HG02870 (cell line): ENCODE measurements at regions not wholly inside any gene's neighbourhood (a gene's known extent, or its start where the extent isn't known, plus 50 kb on each side); places are given as distances from the start of the nearest gene placed in this dataset.
"Not testable (repeated sequence)": the region's sequence is repeated elsewhere in the genome, so short reads cannot be mapped to it uniquely, and the experiment has no call there.

Source experiments
- ATAC-seq: cut with Tn5 transposase; IDR thresholded peaks from one replicate; pipeline ENCODE4 v1.9.1; 2021; ENCODE audit warnings: mild to moderate bottlenecking, moderate library complexity; ENCODE audit not compliant: unreplicated experiment

DNA sequence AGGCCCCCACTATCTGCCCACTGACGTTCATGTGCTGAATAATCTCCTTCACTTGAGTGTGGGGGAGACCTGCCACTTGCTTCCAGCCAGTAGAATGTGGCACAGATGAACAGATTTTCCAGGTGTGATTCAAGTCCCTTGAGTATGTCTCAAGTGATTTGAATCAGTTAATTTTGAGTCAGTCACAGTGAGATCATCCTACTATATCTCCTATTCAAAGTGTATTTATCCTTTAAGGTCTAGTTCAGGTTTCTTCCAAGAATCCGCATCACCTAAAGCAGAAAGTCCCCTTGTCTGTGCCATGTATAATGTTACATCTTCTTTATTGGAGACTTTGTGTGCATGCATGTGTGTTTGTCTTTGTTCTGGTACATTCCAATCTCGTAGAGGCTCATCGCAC is 208.3 kb upstream of the DAB2 start:
- no peak for ATAC-seq

DNA sequence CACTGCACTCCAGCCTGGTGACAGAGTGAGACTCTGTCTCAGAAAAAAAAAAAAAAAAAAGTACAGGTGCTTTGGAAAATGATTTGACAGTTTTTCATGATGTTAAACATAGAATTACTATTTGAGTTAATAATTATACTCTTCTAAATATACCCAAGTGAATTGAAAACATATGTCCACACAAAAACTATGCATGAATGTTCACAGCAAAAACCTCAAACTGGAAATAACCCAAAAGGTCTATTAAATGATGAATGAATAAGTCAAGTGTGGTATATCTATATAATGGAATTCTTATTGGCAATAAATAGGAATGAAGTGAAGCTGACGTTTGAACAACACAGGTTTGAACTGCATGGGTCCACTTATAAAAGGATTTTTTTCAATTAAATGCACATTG is 207.2 kb upstream of the DAB2 start:
- ATAC-seq: no peak

DNA sequence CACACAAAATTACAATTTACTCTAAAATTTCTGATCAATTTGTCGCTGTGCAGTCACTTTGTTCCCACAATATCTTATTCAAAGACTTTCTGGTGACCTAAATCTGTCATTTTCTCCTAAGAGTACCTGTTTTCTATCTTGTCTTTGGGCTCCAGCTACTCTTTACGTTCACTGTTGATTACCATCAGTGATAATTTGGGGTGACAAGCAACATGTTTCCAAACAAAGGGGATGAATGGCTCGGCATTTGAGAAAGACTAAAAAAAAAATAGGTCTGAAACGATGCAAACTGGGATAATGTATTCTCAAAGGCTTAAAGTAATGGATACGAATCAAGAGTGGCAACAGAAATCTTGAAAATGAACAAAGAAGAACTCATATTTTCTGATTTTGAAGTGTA is 205.2 kb upstream of the DAB2 start:
- no peak for ATAC-seq

GRCh38 chr5:39628348-39628747 is 203.6 kb upstream of the DAB2 start:
- ATAC-seq: no peak

DNA sequence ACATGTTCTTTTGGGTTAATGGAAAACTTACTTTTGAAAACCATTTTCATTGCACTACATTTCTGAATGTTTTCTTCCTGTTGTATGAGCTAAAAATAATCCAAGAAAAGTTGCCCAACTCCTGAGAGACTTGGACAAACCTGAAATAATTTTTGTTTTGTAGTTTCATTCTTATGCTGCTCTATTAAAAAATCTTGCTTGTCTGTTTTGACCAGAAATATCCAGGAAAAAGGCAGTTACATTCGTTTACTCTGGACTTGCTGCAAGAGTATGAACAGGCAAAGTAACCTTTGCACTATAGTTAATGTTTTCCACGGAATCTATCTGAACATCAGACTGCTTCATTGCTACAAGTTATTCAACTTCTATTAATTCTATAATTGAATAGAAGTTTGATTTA is 200.1 kb upstream of the DAB2 start:
- ATAC-seq: no peak

- no peak for ATAC-seq
Measured at GRCh38 chr5:39624268-39624886, 199.6 kb upstream of the DAB2 start.

DNA sequence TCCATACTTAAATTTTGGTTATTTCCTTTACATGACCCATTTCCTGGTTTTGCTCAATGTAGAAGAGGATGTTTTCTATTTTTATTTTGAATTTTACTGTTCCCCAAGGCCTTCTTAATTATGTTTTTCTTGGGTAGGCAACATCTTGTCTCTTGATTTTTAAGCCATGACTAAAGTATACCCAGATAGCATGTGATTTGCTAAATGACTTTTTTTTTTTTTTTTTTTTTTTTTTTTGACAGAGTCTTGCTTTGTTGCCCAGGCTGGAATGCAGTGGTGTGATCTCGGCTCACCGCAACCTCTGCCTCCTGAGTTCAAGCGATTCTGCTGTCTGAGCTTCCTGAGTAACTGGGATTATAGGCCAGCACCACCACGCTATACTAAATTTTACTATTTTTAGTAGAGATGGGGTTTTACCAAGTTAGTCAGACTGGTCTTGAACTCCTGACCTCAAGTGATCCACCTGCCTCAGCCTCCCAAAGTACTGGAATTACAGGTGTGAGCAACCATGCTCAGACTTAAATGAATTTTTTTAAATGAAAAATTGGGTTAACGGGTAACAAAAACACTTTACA is 198.6 kb upstream of the DAB2 start:
- no peak for ATAC-seq

GRCh38 chr5:39622281-39622680 is 197.5 kb upstream of the DAB2 start:
- no peak for ATAC-seq

- ATAC-seq: no peak
Measured at GRCh38 chr5:39619168-39619818, 194.5 kb upstream of the DAB2 start.

DNA sequence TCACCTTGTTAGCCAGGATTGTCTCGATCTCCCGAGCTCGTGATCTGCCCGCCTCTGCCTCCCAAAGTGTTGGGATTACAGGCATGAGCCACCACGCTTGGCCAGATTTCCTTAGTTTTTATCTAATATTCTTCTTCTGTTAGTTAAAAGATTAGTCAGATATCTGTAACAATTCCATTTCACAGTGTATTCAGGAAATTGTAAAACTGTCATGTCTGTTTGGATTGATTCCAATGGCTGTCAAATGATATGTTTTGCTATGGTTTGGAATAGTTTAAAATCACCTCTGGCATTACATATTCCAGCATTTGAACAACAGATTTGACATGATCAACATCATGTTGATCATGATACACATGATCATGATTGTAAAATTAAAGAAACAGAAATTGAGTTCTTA is 193.6 kb upstream of the DAB2 start:
- no peak for ATAC-seq

- no peak for ATAC-seq
Measured at GRCh38 chr5:39616131-39616530, 191.4 kb upstream of the DAB2 start.

- ATAC-seq: not testable (repeated sequence)
Measured at GRCh38 chr5:39611076-39611475, 186.3 kb upstream of the DAB2 start.

- ATAC-seq: no peak
Measured at GRCh38 chr5:39608024-39608423, 183.2 kb upstream of the DAB2 start.

DNA sequence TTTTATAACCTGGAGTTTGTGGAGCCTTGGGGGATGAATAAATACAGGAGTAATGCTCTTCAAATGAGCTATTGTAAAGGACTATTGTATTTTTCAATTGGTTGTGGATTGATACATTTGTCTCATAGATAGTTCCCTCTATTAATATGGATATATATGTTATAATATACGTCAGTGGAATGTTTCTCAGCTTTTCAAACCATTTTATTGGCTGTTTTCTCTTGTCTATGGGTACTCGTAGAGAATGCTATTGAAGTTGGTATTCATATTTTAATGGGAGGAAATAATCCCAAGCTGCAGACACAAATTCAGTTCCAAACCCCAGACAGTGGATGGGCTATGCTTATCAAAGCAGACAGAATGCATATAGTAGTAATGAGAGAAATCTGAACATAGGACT is 181.8 kb upstream of the DAB2 start:
- ATAC-seq: no peak

DNA sequence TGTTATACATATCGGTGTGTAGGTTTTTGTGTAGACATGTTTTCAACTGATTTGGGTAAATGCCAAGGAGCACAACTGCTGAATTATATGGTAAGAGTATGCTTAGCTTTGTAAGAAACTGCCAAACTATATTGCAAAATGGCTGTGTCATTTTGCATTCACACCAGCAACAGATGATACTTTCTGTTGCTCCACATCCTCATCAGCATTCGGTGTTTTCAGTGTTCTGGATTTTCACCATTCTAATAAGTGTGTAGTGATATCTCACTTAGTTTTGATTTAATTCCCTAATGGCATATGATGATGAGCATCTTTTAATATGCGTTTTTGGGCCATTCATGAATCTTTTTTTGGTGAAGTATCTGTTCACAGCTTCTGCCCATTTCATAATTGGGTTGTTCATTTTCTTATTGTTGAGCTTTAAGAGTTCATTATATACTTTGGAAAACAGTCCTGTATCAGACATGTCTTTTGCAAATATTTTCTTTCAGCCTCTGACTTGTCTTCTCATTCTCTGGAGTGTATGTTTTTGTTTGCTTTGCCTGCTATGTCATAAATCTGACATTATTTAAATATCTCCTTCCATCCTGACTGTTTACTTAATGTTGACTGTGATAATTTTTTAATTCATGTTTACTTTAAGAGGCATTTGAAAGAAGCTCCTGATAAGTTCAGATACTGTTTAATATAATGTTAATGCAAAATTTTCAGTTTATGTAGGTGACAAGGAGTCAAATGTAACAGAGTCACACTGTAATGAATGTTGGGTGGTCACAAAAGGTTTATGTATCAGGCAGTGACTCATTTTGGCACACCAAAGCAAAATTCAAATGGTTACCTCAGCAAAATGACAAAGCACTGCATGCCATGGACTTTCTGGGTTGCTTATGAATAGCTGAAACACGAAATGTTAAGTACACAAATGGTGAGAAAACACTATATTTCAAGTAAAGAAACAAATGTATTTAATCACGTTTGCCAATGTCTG is 181.1 kb upstream of the DAB2 start:
- no peak for ATAC-seq

- no peak for ATAC-seq
Measured at GRCh38 chr5:39605145-39605544, 180.4 kb upstream of the DAB2 start.

GRCh38 chr5:39604491-39604890 is 179.7 kb upstream of the DAB2 start:
- no peak for ATAC-seq

GRCh38 chr5:39599721-39600431 is 175.1 kb upstream of the DAB2 start:
- ATAC-seq: no peak

- ATAC-seq: no peak
Measured at GRCh38 chr5:39598661-39599248, 174.0 kb upstream of the DAB2 start.

DNA sequence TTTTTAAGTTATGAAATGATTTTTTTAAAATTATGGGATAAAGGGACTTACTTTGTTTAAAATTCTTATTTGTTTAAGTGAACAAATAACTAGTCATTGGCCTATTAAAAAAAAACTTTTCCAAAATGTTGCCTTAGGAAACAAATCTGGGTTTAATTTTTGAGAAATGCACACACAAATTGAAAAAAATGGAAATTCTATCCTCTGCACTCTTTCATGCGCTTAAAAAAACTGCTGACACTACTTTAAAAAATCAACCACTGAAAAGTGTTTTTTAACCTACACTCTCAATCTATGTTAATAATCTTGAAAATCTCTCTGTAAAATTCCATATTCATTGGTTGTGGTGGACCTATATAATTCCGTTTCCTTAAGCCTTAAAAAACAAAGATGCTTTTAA is 163.4 kb upstream of the DAB2 start:
- no peak for ATAC-seq
